A549 (cell line): ENCODE measurements at regions not wholly inside any gene's neighbourhood (a gene's known extent, or its start where the extent isn't known, plus 50 kb on each side); places are given as distances from the start of the nearest gene placed in this dataset.

ENCODE experiments used
- ATAC-seq, 2 experiments: fragments of 200-7000 bp in 1 of 2; fragments of >200 bp in 1 of 2; cut with Nextera tagmentation in 1 of 2; cut with Tn5 transposase in 1 of 2; 3 replicates each; pipeline versions ENCODE4 v1.8.0 to v1.9.1; 2018 to 2020; ENCODE audit warnings: mild to moderate bottlenecking in 1 of 2, moderate library complexity in 1 of 2
- CTCF ChIA-PET: fragments of 300-600 bp; sonication (Branson Sonifier 250); formaldehyde crosslinking; extraction: SDS; loops from one replicate; lab custom pipeline; 2021; ENCODE audit warnings: antibody characterized with exemption, inconsistent platforms; lab: Yijun Ruan, JAX
- POLR2A ChIA-PET: fragments of 350-600 bp; formaldehyde crosslinking; extraction: SDS; loops from one replicate; lab custom pipeline; 2021; ENCODE audit warnings: antibody characterized with exemption, inconsistent platforms; lab: Yijun Ruan, JAX
- DNase-seq, 2 experiments: peaks; one replicate each; pipeline versions ENCODE4 v3.0.0 to v3.0.0-alpha.2; 2011 to 2016; ENCODE audit warnings: low read depth in 1 of 2, low spot score in 1 of 2
- FAIRE-seq: peaks from 2 replicates; lab custom pipeline; 2011; peaks lifted over from hg19 to GRCh38; lab: Jason Lieb, UNC
- H3K27ac ChIP-seq, 2 experiments: fragments of >200 bp; sonication (Bioruptor Twin); formaldehyde crosslinking; 3 replicates each; pipeline ENCODE4 v1.5.1; 2016 to 2017
- H3K4me1 ChIP-seq: fragments of >200 bp; sonication (Bioruptor Twin); formaldehyde crosslinking; 3 replicates; pipeline ENCODE4 v1.6.1; 2016
- H3K4me2 ChIP-seq: fragments of >200 bp; sonication (Bioruptor Twin); formaldehyde crosslinking; 3 replicates; pipeline ENCODE4 v1.6.1; 2016
- H3K4me3 ChIP-seq: fragments of >200 bp; sonication (Bioruptor Twin); formaldehyde crosslinking; 3 replicates; pipeline ENCODE4 v1.5.1; 2016
- H3K9me3 ChIP-seq: fragments of >200 bp; sonication (Bioruptor Twin); formaldehyde crosslinking; 3 replicates; pipeline ENCODE4 v1.6.1; 2016
- ATOH8 ChIP-seq: fragments of 250-450 bp; sonication (Bioruptor Pico); IDR thresholded peaks from 2 replicates; pipeline ENCODE4 v1.5.0; 2020; ENCODE audit warnings: low read depth, mild to moderate bottlenecking, moderate library complexity
- CBX8 ChIP-seq: fragments of 200-600 bp; sonication (generic); IDR thresholded peaks from 2 replicates; pipeline ENCODE4 v1.6.1; 2016
- CHD2 ChIP-seq: fragments of 150-350 bp; IDR thresholded peaks from 2 replicates; pipeline ENCODE4 v1.6.1; 2014; ENCODE audit warnings: low read length; ENCODE audit not compliant: partially characterized antibody
- CHD4 ChIP-seq: fragments of 200-600 bp; sonication (generic); IDR thresholded peaks from 2 replicates; pipeline ENCODE4 v1.6.1; 2016; ENCODE audit warnings: antibody characterized with exemption, mild to moderate bottlenecking, borderline replicate concordance
- CTCF ChIP-seq: fragments of >200 bp; sonication (Bioruptor Twin); formaldehyde crosslinking; IDR thresholded peaks from 3 replicates; pipeline ENCODE4 v1.5.1; 2016
- ESRRA ChIP-seq: fragments of 150-350 bp; IDR thresholded peaks from 2 replicates; pipeline ENCODE4 v1.6.1; 2014; ENCODE audit warnings: mild to moderate bottlenecking, low read length, borderline replicate concordance
- FOSB ChIP-seq: fragments of 250-450 bp; sonication (Bioruptor Pico); IDR thresholded peaks from 2 replicates; pipeline ENCODE4 v1.5.0; 2020; ENCODE audit warnings: mild to moderate bottlenecking, moderate library complexity
- FOSL2 ChIP-seq, 2 experiments: fragments of 450-650 bp in 1 of 2; fragments of >200 bp in 1 of 2; sonication (Bioruptor Twin) in 1 of 2; formaldehyde crosslinking; IDR thresholded peaks; 2 replicates each; pipeline versions ENCODE4 v1.5.0 to v1.6.1; 2016 to 2020; ENCODE audit warnings: mild to moderate bottlenecking in 1 of 2, moderate library complexity in 1 of 2
- FOXS1 ChIP-seq: fragments of 250-450 bp; sonication (Bioruptor Pico); IDR thresholded peaks from 2 replicates; pipeline ENCODE4 v1.5.0; 2020; ENCODE audit warnings: mild to moderate bottlenecking, moderate library complexity
- HES2 ChIP-seq: fragments of >200 bp; sonication (Bioruptor Twin); formaldehyde crosslinking; IDR thresholded peaks from 2 replicates; pipeline ENCODE4 v1.6.1; 2016
- HEYL ChIP-seq: fragments of 250-450 bp; sonication (Bioruptor Pico); IDR thresholded peaks from 2 replicates; pipeline ENCODE4 v1.8.0; 2021; ENCODE audit warnings: mild to moderate bottlenecking, moderate library complexity
- HMGXB4 ChIP-seq: fragments of 250-450 bp; sonication (Bioruptor Pico); IDR thresholded peaks from 2 replicates; pipeline ENCODE4 v1.5.0; 2021; ENCODE audit warnings: mild to moderate bottlenecking, moderate library complexity, borderline replicate concordance
- HOXA7 ChIP-seq: fragments of 250-450 bp; sonication (Bioruptor Pico); IDR thresholded peaks from 2 replicates; pipeline ENCODE4 v1.5.0; 2020; ENCODE audit warnings: mild to moderate bottlenecking, moderate library complexity
- HOXB13 ChIP-seq: fragments of 250-450 bp; sonication (Bioruptor Pico); IDR thresholded peaks from 2 replicates; pipeline ENCODE4 v1.5.0; 2020; ENCODE audit warnings: low read depth, mild to moderate bottlenecking, moderate library complexity
- KDM1A ChIP-seq: fragments of 200-600 bp; sonication (generic); IDR thresholded peaks from 2 replicates; pipeline ENCODE4 v1.6.1; 2016; ENCODE audit warnings: low read depth, mild to moderate bottlenecking
- KDM5A ChIP-seq: fragments of 200-600 bp; sonication (generic); IDR thresholded peaks from 2 replicates; pipeline ENCODE4 v1.6.1; 2016; ENCODE audit warnings: antibody characterized with exemption, mild to moderate bottlenecking
- MAFK ChIP-seq: fragments of 450-650 bp; IDR thresholded peaks from 2 replicates; pipeline ENCODE4 v1.6.1; 2014; ENCODE audit not compliant: partially characterized antibody
- MAX ChIP-seq: IDR thresholded peaks from 2 replicates; pipeline ENCODE4 v1.6.1; 2012
- NR3C1 ChIP-seq: fragments of >200 bp; sonication (Bioruptor Twin); formaldehyde crosslinking; IDR thresholded peaks from 3 replicates; pipeline ENCODE4 v1.6.1; 2017
- PHF8 ChIP-seq: fragments of 200-600 bp; sonication (generic); IDR thresholded peaks from 2 replicates; pipeline ENCODE4 v1.6.1; 2016; ENCODE audit warnings: low read depth, mild to moderate bottlenecking, antibody characterized with exemption, moderate library complexity, borderline replicate concordance
- RARB ChIP-seq: fragments of 250-450 bp; sonication (Bioruptor Pico); IDR thresholded peaks from 2 replicates; pipeline ENCODE4 v1.8.0; 2021; ENCODE audit warnings: mild to moderate bottlenecking, moderate library complexity
- RCOR1 ChIP-seq: fragments of 150-350 bp; IDR thresholded peaks from 2 replicates; pipeline ENCODE4 v1.6.1; 2014; ENCODE audit warnings: antibody characterized with exemption, low read length, low read depth
- RFX5 ChIP-seq: fragments of 450-650 bp; IDR thresholded peaks from 2 replicates; pipeline ENCODE4 v1.7.1; 2014; ENCODE audit warnings: antibody characterized with exemption, mild to moderate bottlenecking, moderate library complexity
- RNF2 ChIP-seq: fragments of 200-600 bp; sonication (generic); IDR thresholded peaks from 2 replicates; pipeline ENCODE4 v1.6.1; 2016; ENCODE audit warnings: low read depth, mild to moderate bottlenecking, antibody characterized with exemption, moderate library complexity, borderline replicate concordance
- SMC3 ChIP-seq: fragments of >200 bp; sonication (Bioruptor Twin); formaldehyde crosslinking; IDR thresholded peaks from 3 replicates; pipeline ENCODE4 v1.6.1; 2018; ENCODE audit warnings: inconsistent platforms
- SREBF2 ChIP-seq: fragments of 450-650 bp; IDR thresholded peaks from 2 replicates; pipeline ENCODE4 v1.6.1; 2014; ENCODE audit warnings: mild to moderate bottlenecking, moderate library complexity
- TFCP2L1 ChIP-seq: fragments of 250-450 bp; sonication (Bioruptor Pico); IDR thresholded peaks from 2 replicates; pipeline ENCODE4 v1.5.0; 2021; ENCODE audit warnings: mild to moderate bottlenecking
- TP53 ChIP-seq: fragments of 250-450 bp; sonication (Bioruptor Pico); IDR thresholded peaks from 2 replicates; pipeline ENCODE4 v1.5.0; 2021; ENCODE audit warnings: mild to moderate bottlenecking, moderate library complexity
- ZSCAN20 ChIP-seq: fragments of 250-450 bp; sonication (Bioruptor Pico); IDR thresholded peaks from 2 replicates; pipeline ENCODE4 v1.8.0; 2022; ENCODE audit warnings: mild to moderate bottlenecking, moderate library complexity
- WGBS: methylation state at CpG from one replicate; pipeline ENCODE4 v1.1.6; 2017; ENCODE audit errors: missing lambda C conversion rate; 5-methylcytosine and 5-hydroxymethylcytosine counted together

- TF ChIP-seq PHF8 (no peak), ZSCAN20 (no peak), ATOH8 (CRISPR knock-in tag) (no peak), HES2 (no peak), SMC3 (no peak), HOXB13 (no peak), HOXA7 (CRISPR knock-in tag) (no peak), TFCP2L1 (CRISPR knock-in tag) (no peak), MAX (no peak), HMGXB4 (CRISPR knock-in tag) (no peak), CTCF (no peak), FOXS1 (CRISPR knock-in tag) (no peak), KDM1A (no peak), KDM5A (no peak), CHD4 (no peak), FOSB (no peak), RNF2 (no peak), MAFK (no peak), RCOR1 (no peak)
- Histone ChIP-seq H3K4me3 (no peak overlapping the region), H3K27ac (no peak overlapping the region), H3K9me3 (no peaks in the 10 kb centered on the region), H3K4me1 (no peaks in the 10 kb centered on the region), H3K4me2 (no peak overlapping the region)
- ATAC-seq: no peak
- POLR2A ChIA-PET: no interaction called here
- WGBS: 2% methylated on average over 4 of the region's 4 CpGs
- CTCF ChIA-PET: no interaction called here
- DNase-seq: no peak
- no peak for FAIRE-seq
Observed at GRCh38 chr5:89437450-89438435, 554.8 kb upstream of the MEF2C start.

- H3K4me3 ChIP-seq: no peak overlapping the region
- no peaks in the 10 kb centered on the region for H3K9me3 ChIP-seq
- no peak overlapping the region for H3K27ac ChIP-seq
- FAIRE-seq: peak; percentile 13
- no peak for ATAC-seq
- ChIA-PET CTCF (no interaction called here), POLR2A (no interaction called here)
- H3K4me1 ChIP-seq: no peaks in the 10 kb centered on the region
- no peak for DNase-seq
- no peak overlapping the region for H3K4me2 ChIP-seq
- WGBS: 4% methylated on average over 3 of the region's 3 CpGs
- TF ChIP-seq SMC3 (no peak), CHD2 (no peak), FOSB (no peak), TP53 (CRISPR knock-in tag) (no peak), TFCP2L1 (CRISPR knock-in tag) (no peak), SREBF2 (no peak), CBX8 (no peak), NR3C1 (no peak), HES2 (no peak), ESRRA (no peak), FOSL2 (IDR thresholded peaks at IDR 0.05) (no peak), FOSL2 (CRISPR knock-in tag; IDR thresholded peaks at IDR 0.05) (no peak), RFX5 (no peak), RARB (no peak), CTCF (no peak), HOXB13 (no peak), HEYL (no peak), RNF2 (no peak)
Observed at GRCh38 chr5:89436464-89436863, 553.5 kb upstream of the MEF2C start.
